ENCODE measurements at regions not wholly inside any gene's neighbourhood (a gene's known extent, or its start where the extent isn't known, plus 50 kb on each side); places are given as distances from the start of the nearest gene placed in this dataset.

GRCh38 chr9:13603921-13604320 lies 324.4 kb upstream of the MPDZ start:
- Histone ChIP-seq H3K36me3 (ENCODE audit: insufficient read depth) (no peaks in the 10 kb centered on the region), H3K4me1 (ENCODE audit: low read depth, poor library complexity, severe bottlenecking) (no peaks in the 10 kb centered on the region), H3K4me2 (no peak overlapping the region), H3K9ac (no peak overlapping the region), H4K20me1 (ENCODE audit: insufficient read depth) (no peaks in the 10 kb centered on the region), H3K27ac (no peak overlapping the region), H3K79me2 (ENCODE audit: insufficient read depth, low read depth) (no peaks in the 10 kb centered on the region), H2AFZ (ENCODE audit: low read depth) (no peak overlapping the region), H3K4me3 (IDR thresholded peaks at IDR 0.05; ENCODE audit: insufficient read depth, low read depth, low read length) (no peak overlapping the region), H3K27me3 (ENCODE audit: insufficient read depth, low read depth) (no peaks in the 10 kb centered on the region)
- no peak for TF ChIP-seq CTCF (conservative IDR thresholded peaks at IDR 0.05; ENCODE audit: low read depth, low read length)

DNA sequence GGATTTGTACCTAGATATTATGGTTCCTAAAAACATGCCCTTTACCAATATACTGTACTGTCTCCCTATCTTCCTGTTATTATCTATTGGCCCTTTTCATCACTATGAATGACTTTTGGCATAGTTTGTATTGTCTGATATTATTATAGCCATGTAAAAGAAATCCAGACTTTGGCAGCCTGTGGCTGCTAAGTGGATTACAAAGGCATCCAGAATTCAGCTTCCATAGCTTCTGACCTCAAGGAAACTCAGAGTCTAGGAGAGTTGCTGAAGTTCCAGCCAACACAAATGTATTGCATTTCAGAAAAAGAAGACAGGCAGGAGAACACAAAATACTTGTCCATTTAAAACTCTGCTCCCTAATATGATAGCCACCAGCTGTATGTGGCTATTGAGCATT lies 319.2 kb upstream of the MPDZ start:
- Histone ChIP-seq H3K4me3 (IDR thresholded peaks at IDR 0.05; ENCODE audit: insufficient read depth, low read depth, low read length) (no peak overlapping the region), H2AFZ (ENCODE audit: low read depth) (no peak overlapping the region), H3K27ac (no peak overlapping the region), H3K4me1 (ENCODE audit: low read depth, poor library complexity, severe bottlenecking) (no peaks in the 10 kb centered on the region), H3K79me2 (ENCODE audit: insufficient read depth, low read depth) (no peaks in the 10 kb centered on the region), H3K27me3 (ENCODE audit: insufficient read depth, low read depth) (no peaks in the 10 kb centered on the region), H4K20me1 (ENCODE audit: insufficient read depth) (no peaks in the 10 kb centered on the region), H3K4me2 (no peak overlapping the region), H3K9ac (no peak overlapping the region), H3K36me3 (ENCODE audit: insufficient read depth) (no peaks in the 10 kb centered on the region)
- no peak for TF ChIP-seq CTCF (conservative IDR thresholded peaks at IDR 0.05; ENCODE audit: low read depth, low read length)

GRCh38 chr9:13597427-13597826 lies 317.9 kb upstream of the MPDZ start:
- no peak overlapping the region for H2AFZ ChIP-seq (ENCODE audit: low read depth)
- H3K4me3 ChIP-seq (IDR thresholded peaks at IDR 0.05; ENCODE audit: insufficient read depth, low read depth, low read length), result no peak overlapping the region
- no peak for TF ChIP-seq CTCF (conservative IDR thresholded peaks at IDR 0.05; ENCODE audit: low read depth, low read length)
- no peaks in the 10 kb centered on the region for H4K20me1 ChIP-seq (ENCODE audit: insufficient read depth)
- no peaks in the 10 kb centered on the region for H3K27me3 ChIP-seq (ENCODE audit: insufficient read depth, low read depth)
- H3K36me3 ChIP-seq (ENCODE audit: insufficient read depth), result no peaks in the 10 kb centered on the region
- H3K4me1 ChIP-seq (ENCODE audit: low read depth, poor library complexity, severe bottlenecking), result no peaks in the 10 kb centered on the region
- no peak overlapping the region for H3K4me2 ChIP-seq
- H3K27ac ChIP-seq, result no peak overlapping the region
- no peaks in the 10 kb centered on the region for H3K79me2 ChIP-seq (ENCODE audit: insufficient read depth, low read depth)
- H3K9ac ChIP-seq, result no peak overlapping the region

DNA sequence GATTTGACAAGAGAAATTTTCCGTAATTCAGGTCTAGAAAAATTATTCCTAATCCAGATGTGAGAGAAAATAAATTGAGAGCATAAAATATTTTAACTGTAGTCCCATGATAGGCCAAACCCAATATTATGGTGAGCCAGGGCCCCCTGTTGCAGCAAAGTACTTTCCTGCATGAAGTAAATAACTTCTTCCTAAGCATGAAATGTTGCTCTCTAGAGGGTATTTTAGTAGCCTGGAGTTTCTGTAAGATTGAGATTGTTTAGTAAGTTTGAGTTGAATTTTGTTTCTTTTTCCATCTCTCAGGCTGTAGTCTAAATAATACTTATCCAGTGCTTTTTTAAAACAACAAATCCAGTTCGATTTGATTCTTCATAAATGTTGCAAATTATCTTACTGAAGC lies 317.5 kb upstream of the MPDZ start:
- Histone ChIP-seq H3K79me2 (ENCODE audit: insufficient read depth, low read depth) (no peaks in the 10 kb centered on the region), H2AFZ (ENCODE audit: low read depth) (no peak overlapping the region), H3K4me2 (no peak overlapping the region), H3K4me1 (ENCODE audit: low read depth, poor library complexity, severe bottlenecking) (no peaks in the 10 kb centered on the region), H3K27me3 (ENCODE audit: insufficient read depth, low read depth) (no peaks in the 10 kb centered on the region), H3K36me3 (ENCODE audit: insufficient read depth) (no peaks in the 10 kb centered on the region), H3K9ac (no peak overlapping the region), H3K27ac (no peak overlapping the region), H3K4me3 (IDR thresholded peaks at IDR 0.05; ENCODE audit: insufficient read depth, low read depth, low read length) (no peak overlapping the region), H4K20me1 (ENCODE audit: insufficient read depth) (no peaks in the 10 kb centered on the region)
- no peak for TF ChIP-seq CTCF (conservative IDR thresholded peaks at IDR 0.05; ENCODE audit: low read depth, low read length)

Data from KMS-11 (cell line).